Spinal cord (tissue), 9 donors: ENCODE measurements at regions not wholly inside any gene's neighbourhood (a gene's known extent, or its start where the extent isn't known, plus 50 kb on each side); places are given as distances from the start of the nearest gene placed in this dataset.

ENCODE experiments used
- DNase-seq, 6 donors: peaks; one replicate each; pipeline versions ENCODE4 v3.0.0 to v3.0.0-alpha.2; 2013 to 2015; ENCODE audit warnings: low spot score in 6 of 6, low read depth in 4 of 6
- H3K27ac ChIP-seq: one replicate; pipeline ENCODE4 v1.5.1; 2013; ENCODE audit warnings: low read depth, low read length, control low read depth
- H3K27me3 ChIP-seq: one replicate; pipeline ENCODE4 v1.6.1; 2013; ENCODE audit warnings: low read length; ENCODE audit not compliant: control insufficient read depth, insufficient read depth
- H3K36me3 ChIP-seq: one replicate; pipeline ENCODE4 v1.6.1; 2013; ENCODE audit warnings: low read length; ENCODE audit not compliant: control insufficient read depth, insufficient read depth
- H3K4me1 ChIP-seq: one replicate; pipeline ENCODE4 v1.6.1; 2013; ENCODE audit warnings: low read length; ENCODE audit not compliant: control insufficient read depth, insufficient read depth
- H3K4me3 ChIP-seq: one replicate; pipeline ENCODE4 v1.5.1; 2013; ENCODE audit warnings: low read depth, low read length, control low read depth
- H3K9me3 ChIP-seq: one replicate; pipeline ENCODE4 v1.6.1; 2013; ENCODE audit warnings: low read length; ENCODE audit not compliant: control insufficient read depth, insufficient read depth
- WGBS: methylation state at CpG from one replicate; pipeline ENCODE4 v1.1.5; 2013; ENCODE audit warnings: missing lambda C conversion rate; ENCODE audit not compliant: insufficient coverage; 5-methylcytosine and 5-hydroxymethylcytosine counted together
- donor health status: healthy.

DNA sequence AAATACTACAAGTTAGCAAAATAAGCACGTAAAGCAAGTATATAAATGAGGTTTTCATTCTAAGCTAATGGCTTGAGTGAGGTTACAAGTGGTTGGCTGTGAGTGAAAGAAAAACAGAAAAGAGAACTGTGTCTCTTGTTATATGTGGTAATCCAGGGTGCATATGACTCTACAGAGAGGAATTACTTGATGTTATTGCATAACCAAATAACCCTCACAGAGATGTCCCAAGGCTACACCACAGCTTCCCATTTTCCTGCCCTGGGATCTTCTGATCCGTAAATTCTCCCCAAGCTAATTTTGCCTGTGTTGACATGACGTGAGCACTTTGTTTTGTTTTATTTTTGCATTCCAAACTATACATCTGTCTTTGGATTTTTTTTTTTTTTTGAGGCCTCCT is 470.0 kb upstream of the INTU start:
- Histone ChIP-seq H3K4me3 (no peak overlapping the region), H3K4me1 (no peaks in the 10 kb centered on the region), H3K27me3 (no peaks in the 10 kb centered on the region), H3K36me3 (no peaks in the 10 kb centered on the region), H3K27ac (no peak overlapping the region), H3K9me3 (no peaks in the 10 kb centered on the region)
- WGBS, result 100% methylated on average over 1 of the region's 3 CpGs
- no peak for DNase-seq

DNA sequence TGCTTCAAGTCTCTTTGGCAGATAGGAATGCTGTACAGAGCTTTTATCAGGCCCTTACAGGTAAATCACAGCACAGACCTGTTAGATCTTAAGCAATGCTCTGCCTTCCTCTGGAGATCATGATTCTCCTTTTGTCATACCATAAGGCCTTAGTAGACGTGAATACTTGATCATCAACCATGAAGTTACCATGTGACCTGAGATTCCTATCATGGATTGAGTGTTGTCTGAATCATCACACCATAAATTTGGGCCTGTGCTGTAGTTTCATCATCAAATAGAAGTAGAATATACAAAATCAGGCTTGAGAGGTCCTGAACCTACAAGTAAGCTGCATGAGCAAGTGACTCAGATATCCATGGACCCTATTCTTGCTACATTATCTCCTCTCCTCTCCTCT is 466.8 kb upstream of the INTU start:
- no peak for DNase-seq
- Histone ChIP-seq H3K36me3 (no peaks in the 10 kb centered on the region), H3K27me3 (no peaks in the 10 kb centered on the region), H3K27ac (no peak overlapping the region), H3K4me3 (no peak overlapping the region), H3K9me3 (no peaks in the 10 kb centered on the region), H3K4me1 (no peaks in the 10 kb centered on the region)
- WGBS, result no CpG with 5 or more reads among the region's 1 CpG

DNA sequence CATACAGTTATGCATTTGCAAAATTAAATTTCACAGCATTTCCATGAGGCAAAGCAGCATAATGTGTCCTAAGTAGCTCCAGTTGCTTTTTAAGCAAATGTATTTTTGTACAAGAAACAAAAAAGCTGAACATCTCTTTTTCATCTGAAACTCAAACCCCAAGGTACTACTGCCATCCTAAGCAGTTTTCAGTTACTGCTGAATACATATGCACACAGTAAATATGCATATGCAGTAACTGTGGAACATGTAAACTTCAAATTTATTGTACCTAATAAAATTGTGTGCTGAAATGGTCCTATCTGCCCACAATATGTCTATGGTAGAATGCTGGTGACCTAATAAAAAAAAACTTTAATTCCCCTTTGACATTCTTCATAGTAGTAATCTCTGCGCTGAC is 458.6 kb upstream of the INTU start:
- WGBS, result no CpG with 5 or more reads among the region's 1 CpG
- no peak for DNase-seq
- Histone ChIP-seq H3K36me3 (no peaks in the 10 kb centered on the region), H3K9me3 (no peaks in the 10 kb centered on the region), H3K27me3 (no peaks in the 10 kb centered on the region), H3K4me1 (no peaks in the 10 kb centered on the region), H3K4me3 (no peak overlapping the region), H3K27ac (no peak overlapping the region)

DNA sequence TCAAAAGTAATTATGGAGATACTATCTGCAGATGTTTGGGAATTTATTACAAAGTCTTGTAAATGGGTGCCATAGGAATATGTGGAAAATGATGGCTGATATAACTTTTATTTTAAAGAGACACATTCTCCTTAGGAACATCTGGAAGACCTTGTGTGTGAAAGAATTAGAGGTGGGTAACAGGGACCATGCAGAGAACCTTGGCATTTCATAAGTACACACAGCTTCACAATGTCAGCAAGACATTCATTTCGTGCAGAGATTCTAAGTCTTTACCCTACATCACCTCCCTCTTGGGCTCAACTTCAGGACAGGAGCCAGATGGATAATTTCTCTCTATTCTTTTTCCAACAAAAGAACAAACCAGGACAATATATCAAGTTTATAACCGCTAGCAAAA is 458.1 kb upstream of the INTU start:
- Histone ChIP-seq H3K4me1 (no peaks in the 10 kb centered on the region), H3K36me3 (no peaks in the 10 kb centered on the region), H3K9me3 (no peaks in the 10 kb centered on the region), H3K4me3 (no peak overlapping the region), H3K27me3 (no peaks in the 10 kb centered on the region), H3K27ac (no peak overlapping the region)
- DNase-seq, result peak in 2 of 6 donors; percentile 11 to 83
- 50% methylated on average over 1 of the region's 2 CpGs for WGBS

DNA sequence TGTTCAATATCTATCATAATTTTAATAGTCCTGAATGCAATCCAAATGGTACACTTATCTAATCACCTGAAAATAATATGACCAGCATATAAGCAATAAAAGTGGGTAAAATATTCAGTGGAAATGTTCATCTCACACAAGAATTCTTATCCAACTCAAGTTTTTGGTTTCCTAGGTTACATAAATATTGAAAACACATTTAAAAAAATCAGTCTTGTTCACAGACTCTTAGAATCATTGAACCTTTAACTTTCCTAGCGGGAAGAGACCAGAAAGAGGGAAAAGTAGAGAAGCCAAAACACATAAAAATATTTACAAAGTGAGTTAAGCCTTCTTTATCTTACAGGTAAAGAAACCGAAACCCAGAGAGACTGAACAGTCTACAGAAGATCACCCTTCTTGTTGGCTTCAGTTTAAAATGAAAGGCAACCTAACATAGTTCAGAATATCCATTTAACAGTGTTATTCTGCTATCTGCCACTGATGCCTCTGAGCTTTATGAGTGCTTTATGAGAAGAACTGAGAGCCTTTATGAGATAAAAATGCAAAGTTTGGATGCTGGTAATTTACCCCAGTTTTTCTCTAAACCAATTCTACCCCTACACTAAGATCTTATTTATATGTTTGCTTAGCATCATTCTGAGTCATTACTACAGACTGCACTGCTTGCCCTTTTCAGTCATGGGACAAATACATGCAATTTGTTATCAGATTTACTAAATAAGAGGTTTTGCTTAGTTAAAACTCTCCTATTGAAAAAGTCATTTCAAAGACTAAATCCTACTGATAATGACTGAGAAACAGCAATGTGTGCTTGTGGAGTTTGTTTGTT is 453.3 kb upstream of the INTU start:
- no CpG with 5 or more reads among the region's 2 CpGs for WGBS
- DNase-seq, result no peak
- H3K9me3 ChIP-seq, result no peaks in the 10 kb centered on the region
- no peak overlapping the region for H3K4me3 ChIP-seq
- H3K36me3 ChIP-seq, result no peaks in the 10 kb centered on the region
- no peaks in the 10 kb centered on the region for H3K4me1 ChIP-seq
- no peak overlapping the region for H3K27ac ChIP-seq
- H3K27me3 ChIP-seq, result no peaks in the 10 kb centered on the region

DNA sequence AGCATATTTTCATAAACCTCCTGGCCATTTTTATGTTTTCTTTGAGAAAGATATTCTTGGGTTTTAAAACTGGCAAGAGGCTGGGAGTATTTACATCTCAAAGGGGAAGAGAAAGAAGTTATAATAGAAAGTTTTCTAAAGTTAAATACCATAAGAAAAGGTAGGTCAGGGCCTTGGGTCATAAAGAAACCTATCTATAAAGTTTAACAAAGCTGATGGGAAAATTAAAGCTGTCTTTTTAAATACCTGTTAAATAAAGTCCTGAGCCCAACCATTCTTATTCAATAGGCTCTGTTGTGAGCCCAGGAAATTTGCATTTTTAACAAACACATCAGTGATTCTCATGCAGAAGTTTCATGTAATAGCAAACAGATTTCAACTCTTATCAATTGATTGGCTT is 451.8 kb upstream of the INTU start:
- no peaks in the 10 kb centered on the region for H3K27me3 ChIP-seq
- DNase-seq, result no peak
- H3K4me1 ChIP-seq, result no peaks in the 10 kb centered on the region
- no peak overlapping the region for H3K27ac ChIP-seq
- no peaks in the 10 kb centered on the region for H3K9me3 ChIP-seq
- H3K36me3 ChIP-seq, result no peaks in the 10 kb centered on the region
- no peak overlapping the region for H3K4me3 ChIP-seq

DNA sequence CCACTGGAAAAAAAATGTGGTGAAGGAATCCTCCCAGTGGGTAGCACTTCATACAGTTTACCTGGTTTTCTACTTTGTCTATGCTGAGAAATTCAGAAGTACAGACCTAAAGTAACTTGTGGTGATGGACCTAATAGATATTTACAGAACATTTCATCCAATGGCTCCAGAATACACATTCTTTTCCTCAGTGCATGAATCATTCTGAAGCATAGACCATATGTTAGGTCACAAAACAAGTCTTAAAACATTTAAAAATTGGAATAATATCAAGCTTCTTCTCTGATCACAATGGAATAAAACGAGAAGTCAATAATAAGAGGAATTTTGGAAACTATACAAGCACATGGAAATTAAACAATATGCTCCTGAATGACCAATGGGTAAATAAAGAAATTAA is 450.1 kb upstream of the INTU start:
- no peak overlapping the region for H3K27ac ChIP-seq
- no peaks in the 10 kb centered on the region for H3K4me1 ChIP-seq
- H3K36me3 ChIP-seq, result no peaks in the 10 kb centered on the region
- DNase-seq, result no peak
- no peak overlapping the region for H3K4me3 ChIP-seq
- no peaks in the 10 kb centered on the region for H3K27me3 ChIP-seq
- no peaks in the 10 kb centered on the region for H3K9me3 ChIP-seq
- no CpG with 5 or more reads among the region's 1 CpG for WGBS

GRCh38 chr4:127188847-127189246 is 443.9 kb upstream of the INTU start:
- Histone ChIP-seq H3K4me1 (no peaks in the 10 kb centered on the region), H3K27me3 (no peaks in the 10 kb centered on the region), H3K36me3 (no peaks in the 10 kb centered on the region), H3K9me3 (no peaks in the 10 kb centered on the region), H3K27ac (no peak overlapping the region), H3K4me3 (no peak overlapping the region)
- peak in 1 of 6 donors; percentile 43 for DNase-seq
- WGBS, result no CpG with 5 or more reads among the region's 1 CpG

- Histone ChIP-seq H3K36me3 (no peaks in the 10 kb centered on the region), H3K9me3 (peaks cover 2% of the 10 kb centered on the region)
- no CpG with 5 or more reads among the region's 1 CpG for WGBS
These were observed 438.5 kb upstream of the INTU start for GRCh38 chr4:127194281-127194680.

DNA sequence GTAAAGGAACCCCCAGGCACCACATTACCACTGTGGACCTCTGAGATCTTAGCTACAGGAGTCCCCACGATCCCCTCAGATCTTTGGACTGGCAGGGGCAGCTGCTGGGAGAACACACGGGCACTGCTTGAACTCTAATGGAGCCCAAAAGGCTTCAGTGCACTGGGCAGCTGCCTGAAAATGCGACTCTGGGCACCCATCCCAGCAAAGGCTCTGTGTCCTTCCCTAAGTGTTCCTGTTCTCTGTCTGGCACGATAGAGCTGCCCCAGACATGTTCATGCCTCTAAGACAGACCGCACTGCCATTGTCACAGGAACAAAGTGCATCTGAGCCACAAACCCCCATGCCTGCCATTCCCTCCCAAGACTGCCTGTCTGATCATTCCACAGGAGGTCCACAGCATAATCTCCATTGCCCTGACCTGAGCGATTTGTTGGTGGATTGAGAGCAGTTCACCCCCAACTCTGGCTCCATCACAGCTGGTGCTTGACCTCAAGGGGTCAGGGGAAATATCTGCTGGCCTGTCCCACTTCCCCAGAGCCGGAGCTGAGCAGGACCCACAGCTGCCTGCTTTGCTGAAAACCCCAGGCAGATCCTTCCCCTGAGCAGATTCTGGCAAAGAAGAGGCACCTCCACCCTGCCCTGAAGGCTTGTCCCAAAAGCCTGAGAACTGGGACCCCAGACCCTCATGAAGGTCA is 436.0 kb upstream of the INTU start:
- Histone ChIP-seq H3K36me3 (no peaks in the 10 kb centered on the region), H3K9me3 (peaks cover 6% of the 10 kb centered on the region), H3K4me3 (no peak overlapping the region), H3K27me3 (no peaks in the 10 kb centered on the region), H3K27ac (no peak overlapping the region), H3K4me1 (no peaks in the 10 kb centered on the region)
- no peak for DNase-seq
- WGBS, result 36% methylated on average over 6 of the region's 7 CpGs

More at GRCh38 chr4:127194281-127194680, 438.5 kb upstream of the INTU start:
- Histone ChIP-seq H3K4me1 (no peaks in the 10 kb centered on the region), H3K27ac (no peak overlapping the region), H3K4me3 (no peak overlapping the region), H3K27me3 (no peaks in the 10 kb centered on the region)
- DNase-seq, result no peak
